GM18907 (cell line): ENCODE measurements at regions not wholly inside any gene's neighbourhood (a gene's known extent, or its start where the extent isn't known, plus 50 kb on each side); places are given as distances from the start of the nearest gene placed in this dataset.

Experiments used
- ATAC-seq: cut with Tn5 transposase; IDR thresholded peaks from one replicate; pipeline ENCODE4 v1.9.1; 2021; ENCODE audit warnings: mild to moderate bottlenecking, moderate library complexity; ENCODE audit not compliant: unreplicated experiment

GRCh38 chr4:63644396-63644795 lies 764.9 kb downstream of the TECRL start:
- ATAC-seq, result no peak

- ATAC-seq, result no peak
Observed at GRCh38 chr4:63637270-63637669, 772.0 kb downstream of the TECRL start.

GRCh38 chr4:63632858-63633257 lies 776.4 kb downstream of the TECRL start:
- no peak for ATAC-seq

- no peak for ATAC-seq
Observed at GRCh38 chr4:63620271-63620670, 789.0 kb downstream of the TECRL start.

GRCh38 chr4:63619771-63620170 lies 789.5 kb downstream of the TECRL start:
- no peak for ATAC-seq

- ATAC-seq, result no peak
Observed at GRCh38 chr4:63618883-63619718, 790.1 kb downstream of the TECRL start.

- ATAC-seq, result no peak
Observed at GRCh38 chr4:63607169-63607872, 801.9 kb downstream of the TECRL start.

GRCh38 chr4:63589796-63590195 lies 819.5 kb downstream of the TECRL start:
- no peak for ATAC-seq

- no peak for ATAC-seq
Observed at GRCh38 chr4:63583561-63583960, 825.7 kb downstream of the TECRL start.

- no peak for ATAC-seq
Observed at GRCh38 chr4:63583007-63583406, 826.2 kb downstream of the TECRL start.

GRCh38 chr4:63580796-63581475 lies 828.3 kb downstream of the TECRL start:
- ATAC-seq, result peak; percentile 50

GRCh38 chr4:63578383-63578782 lies 830.9 kb downstream of the TECRL start:
- no peak for ATAC-seq

- ATAC-seq, result no peak
Observed at GRCh38 chr4:63566658-63567057, 842.6 kb downstream of the TECRL start.

GRCh38 chr4:63563288-63564014 lies 845.8 kb downstream of the TECRL start:
- ATAC-seq, result no peak

GRCh38 chr4:63558709-63559108 lies 850.5 kb downstream of the TECRL start:
- no peak for ATAC-seq

- no peak for ATAC-seq
Observed at GRCh38 chr4:63556332-63556731, 852.9 kb downstream of the TECRL start.

- ATAC-seq, result no peak
Observed at GRCh38 chr4:63553123-63553522, 856.1 kb downstream of the TECRL start.

- no peak for ATAC-seq
Observed at GRCh38 chr4:63541828-63542227, 867.4 kb downstream of the TECRL start.

GRCh38 chr4:63529581-63530337 lies 879.5 kb downstream of the TECRL start:
- ATAC-seq, result no peak

GRCh38 chr4:63528256-63528991 lies 880.8 kb downstream of the TECRL start:
- ATAC-seq, result no peak
